ENCODE measurements at regions not wholly inside any gene's neighbourhood (a gene's known extent, or its start where the extent isn't known, plus 50 kb on each side); places are given as distances from the start of the nearest gene placed in this dataset.

DNA sequence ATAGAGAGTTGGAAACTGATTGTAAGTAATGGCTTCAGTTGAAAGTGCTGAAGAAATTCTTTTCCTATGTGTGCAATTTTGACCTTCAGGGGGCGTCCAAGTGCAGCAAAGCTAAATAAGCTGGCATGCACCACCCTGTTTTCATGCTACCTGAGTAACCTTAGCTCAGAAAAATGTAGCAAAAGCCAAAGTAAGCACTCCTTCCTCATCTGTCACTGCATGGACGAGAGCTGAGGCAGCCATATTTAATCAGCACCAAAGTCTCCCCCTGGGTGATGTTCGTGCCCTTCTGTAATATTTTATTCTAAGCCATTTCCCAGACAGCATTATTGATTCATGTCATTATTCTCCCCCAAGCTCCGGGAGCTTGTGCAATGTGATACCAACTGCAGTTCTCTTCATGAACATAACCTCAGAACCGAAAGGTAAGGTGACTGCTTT is 123.1 kb downstream of the RPS12 start:
- DNase-seq = peak; percentile 3 to 33

DNA sequence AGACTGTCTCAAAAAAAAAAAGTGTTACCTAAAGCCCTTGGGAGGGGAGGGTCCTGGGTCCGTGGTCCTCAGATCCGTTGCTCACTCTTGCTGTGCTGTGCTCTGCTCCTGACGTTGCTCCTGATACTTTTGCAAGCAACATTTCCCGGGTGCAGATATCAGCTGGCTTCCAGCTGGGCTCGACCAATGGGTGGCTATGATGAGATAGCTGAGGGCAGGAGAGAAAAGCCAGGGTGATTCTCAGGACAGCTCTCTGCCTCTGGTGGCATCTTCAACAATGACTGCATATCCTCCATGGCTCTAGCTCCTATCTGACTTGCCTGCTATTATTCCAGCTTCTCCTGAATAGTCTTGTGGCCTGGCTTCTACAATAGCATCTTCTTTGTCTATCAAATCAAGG is 134.5 kb downstream of the RPS12 start:
- no peak for DNase-seq

DNA sequence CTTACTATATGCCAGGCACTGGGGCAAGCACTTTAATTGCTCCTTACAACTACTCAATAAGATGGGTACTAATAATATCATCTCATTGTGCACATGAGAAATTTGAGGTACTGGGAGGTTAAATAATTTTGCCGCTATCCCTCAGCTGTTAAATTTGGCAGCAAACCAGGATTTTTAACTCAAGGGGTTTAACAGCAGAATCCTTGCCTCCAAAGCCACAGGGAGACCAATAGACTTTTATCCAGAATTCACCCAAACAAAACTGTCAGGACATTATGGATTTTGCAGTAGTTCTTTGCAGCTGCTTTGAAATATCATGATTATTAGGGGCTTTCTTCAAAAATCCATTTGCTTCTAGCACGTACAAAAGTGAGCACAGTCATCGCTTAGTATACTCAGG is 136.2 kb downstream of the RPS12 start:
- no peak for DNase-seq

DNA sequence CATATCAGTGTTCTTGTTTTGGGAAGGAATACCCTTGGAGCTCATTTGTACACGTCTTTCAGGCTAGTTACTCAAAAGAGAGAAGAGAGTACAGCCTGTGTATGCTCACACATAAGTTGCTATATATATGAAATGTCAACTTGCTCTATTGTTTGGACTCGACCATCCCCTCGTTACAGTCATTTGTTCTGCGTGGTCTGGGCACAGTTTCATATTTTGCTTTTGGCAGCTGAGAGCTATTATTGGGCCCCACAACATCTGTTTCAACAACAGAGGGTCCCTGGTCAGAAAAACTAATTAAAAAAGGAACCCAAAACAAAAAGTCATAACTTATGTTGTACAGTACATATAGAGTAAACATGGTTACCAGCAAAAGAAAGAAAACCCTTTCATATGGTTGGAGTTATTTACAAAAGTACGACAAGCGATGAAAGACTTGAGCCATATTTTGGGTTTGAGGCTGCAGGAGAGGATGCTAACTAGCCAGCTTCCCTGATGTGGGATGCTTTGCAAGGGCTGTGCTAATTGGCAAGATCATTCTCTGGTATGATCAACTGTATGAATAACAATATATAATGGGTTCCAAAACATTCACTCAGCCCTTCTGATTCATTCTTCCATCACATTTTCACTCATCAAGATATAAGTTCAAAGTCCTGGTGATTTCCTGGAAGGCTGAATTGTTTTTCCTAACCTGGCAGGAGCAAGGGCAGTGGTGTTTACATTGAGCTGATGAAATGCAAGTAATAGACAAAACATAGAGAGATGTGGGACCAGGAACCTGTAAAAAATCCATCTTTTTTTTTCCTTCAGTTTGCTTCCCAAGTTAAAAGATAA is 137.9 kb downstream of the RPS12 start:
- DNase-seq = no peak

DNA sequence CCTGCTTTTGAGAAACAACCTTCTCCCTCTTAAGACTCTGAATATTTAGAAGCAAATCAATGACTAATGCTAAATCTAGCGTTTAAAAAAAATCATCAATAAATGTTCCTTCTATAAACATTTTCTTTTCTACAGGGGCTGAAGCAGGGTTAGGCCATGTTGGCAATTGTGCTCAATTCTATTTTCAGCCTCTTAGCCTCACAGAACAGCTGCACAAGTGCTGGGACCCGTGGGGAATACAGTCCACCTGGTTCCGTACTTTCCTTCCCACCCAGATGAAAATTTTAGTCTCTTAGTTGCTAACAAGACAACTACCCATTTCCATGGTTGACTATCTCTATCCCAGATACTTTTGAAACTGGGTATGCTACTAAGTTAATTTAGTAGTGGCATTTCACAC is 138.6 kb downstream of the RPS12 start:
- DNase-seq = no peak

GRCh38 chr6:132954222-132954621 is 139.9 kb downstream of the RPS12 start:
- DNase-seq = no peak

GRCh38 chr6:132954936-132955335 is 140.6 kb downstream of the RPS12 start:
- DNase-seq = no peak

DNA sequence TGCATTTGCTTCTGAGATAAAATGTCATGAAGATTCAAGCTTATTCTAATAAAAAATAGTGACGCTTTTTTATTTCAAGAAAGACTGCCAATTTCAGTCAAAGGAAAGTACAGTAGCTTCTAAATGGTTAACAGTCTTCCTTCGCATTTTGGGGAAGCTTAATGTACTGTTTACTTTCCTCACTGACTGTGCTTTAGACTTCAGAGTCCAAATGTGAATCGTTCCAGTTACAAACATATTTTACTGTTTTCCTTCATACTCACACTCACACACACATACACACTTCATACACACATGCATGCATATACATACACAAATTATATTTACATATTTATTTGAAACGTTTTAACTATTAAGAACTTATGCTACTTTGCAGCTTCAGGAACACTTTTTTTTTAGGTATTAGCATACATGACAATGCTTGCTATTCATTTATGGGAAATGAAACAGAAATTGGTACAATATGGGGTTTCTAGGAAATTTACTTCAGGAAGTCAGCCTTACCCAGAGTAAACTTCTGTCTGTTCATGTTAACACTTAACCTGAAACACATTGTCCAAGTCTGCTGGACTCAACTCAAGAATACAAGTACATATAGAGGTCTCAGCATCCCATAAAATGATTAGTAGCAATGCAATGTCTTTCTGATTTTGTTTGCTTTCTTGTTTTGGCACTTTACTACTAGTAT is 145.4 kb downstream of the RPS12 start:
- DNase-seq = peak; percentile 13 to 42

DNA sequence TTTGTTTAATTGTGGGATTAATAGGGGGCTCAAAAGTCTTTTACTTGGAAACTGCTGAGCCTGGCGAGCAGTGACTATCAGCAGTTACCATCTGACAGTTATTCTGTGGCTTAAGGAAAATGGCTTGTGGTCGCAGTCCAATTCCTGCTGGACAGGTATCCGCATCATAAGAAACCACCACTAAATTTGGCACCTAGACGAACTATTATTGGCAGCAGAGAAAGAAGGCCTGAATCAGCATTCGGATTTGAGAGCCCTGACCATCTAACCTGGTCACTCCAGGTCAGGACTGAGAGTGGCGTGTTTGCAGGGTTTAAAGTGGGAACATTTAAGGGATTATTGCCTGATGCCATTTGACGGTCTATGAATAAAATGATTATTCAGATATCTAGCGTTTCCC is 146.4 kb downstream of the RPS12 start:
- no peak for DNase-seq

GRCh38 chr6:132961122-132961521 is 146.8 kb downstream of the RPS12 start:
- DNase-seq = no peak

DNA sequence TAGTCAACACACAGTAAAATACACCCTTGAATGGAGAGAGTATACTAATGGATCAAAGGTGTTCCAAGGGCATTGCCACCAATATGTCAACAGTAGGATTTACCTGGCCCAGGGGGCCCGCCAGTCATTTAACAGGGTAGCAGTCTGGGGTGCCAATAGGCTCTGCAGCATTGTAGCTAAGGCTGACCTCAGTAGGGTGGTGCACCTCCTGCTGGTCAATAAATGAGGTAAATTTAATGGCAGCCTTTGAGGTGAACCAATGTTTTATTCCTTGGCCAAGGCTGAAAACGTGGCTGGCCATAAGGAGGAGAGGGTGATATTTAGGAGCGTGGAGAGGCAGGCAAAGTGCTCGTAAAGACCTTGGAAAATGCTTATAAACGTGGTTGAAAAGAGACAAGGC is 147.2 kb downstream of the RPS12 start:
- no peak for DNase-seq

DNA sequence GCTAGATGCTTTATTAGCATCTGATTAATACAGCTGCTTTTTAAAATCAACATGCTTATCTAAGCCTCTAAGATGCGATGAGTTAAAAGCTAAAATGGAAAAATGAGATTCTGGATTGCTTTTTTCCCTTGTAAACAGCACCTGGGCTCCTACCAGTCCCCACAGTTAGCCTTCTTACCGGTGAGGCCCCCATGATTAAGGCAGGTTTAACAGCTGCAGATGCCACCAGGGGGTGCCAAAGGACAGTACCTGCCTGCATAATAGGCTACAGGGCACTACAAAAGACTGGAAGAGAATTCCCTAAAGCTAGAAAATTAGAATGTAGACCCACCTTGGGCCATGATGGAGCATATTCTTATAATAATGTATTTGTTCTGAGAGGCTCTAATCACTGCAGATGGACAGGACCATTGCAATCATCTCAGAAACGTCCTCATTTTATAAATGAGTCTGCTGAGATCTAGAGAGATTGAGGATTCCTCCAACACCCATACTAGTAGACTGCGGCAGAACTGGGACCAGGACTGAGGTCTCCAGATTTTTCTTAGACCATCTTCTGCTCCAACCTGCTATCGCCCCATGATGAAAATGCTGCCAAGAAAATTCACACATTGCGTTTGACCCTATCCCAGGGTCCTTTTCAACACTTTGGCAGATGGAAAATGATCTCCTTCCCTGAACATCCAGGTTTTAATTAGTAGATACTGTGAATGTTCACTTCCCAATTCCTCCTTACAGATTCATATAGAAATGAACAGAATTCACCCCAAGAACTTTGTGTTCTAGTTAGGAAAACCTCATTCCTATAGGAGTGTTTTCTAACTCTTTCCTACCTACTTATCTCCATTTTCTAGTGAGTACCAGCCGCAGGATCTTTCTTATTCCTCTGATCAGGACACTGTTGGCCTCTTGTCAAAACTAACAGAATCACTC is 148.8 kb downstream of the RPS12 start:
- DNase-seq = peak in 1 of 2 donors; percentile 23

DNA sequence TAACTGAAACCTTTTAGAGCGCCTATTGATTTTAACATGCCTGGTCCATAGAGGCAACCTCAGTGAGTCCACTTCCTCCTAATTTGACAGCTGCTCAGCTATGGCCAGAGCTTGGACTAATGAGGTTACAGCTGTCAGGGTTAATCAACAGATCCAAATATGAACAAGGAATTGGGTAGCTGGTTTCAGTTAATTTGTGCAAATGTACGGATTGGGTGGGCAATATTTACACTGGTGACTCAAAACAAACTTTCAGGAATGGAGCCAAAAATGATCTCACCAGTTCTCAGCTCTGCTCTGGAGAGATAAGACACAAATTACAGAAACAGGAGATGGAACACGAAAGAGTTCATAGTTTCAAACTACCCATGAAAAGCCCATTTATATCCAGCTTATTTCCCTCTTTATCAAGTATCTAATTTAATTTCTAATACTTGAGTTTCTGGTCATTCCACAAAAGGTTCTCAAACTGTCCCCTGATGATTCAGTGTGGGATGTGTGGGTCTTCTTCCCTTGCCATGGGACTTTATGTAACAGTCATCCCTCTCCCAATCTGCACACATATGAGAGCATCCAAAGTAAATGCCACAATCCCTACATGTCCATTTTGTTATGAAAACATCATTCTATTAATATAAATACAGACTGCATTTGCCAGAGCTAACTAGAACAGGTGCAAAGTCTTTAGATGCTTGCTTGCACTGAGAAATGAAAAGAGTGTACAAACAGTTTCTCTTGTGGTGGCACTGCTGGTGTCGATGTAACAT is 149.9 kb downstream of the RPS12 start:
- DNase-seq = no peak

DNA sequence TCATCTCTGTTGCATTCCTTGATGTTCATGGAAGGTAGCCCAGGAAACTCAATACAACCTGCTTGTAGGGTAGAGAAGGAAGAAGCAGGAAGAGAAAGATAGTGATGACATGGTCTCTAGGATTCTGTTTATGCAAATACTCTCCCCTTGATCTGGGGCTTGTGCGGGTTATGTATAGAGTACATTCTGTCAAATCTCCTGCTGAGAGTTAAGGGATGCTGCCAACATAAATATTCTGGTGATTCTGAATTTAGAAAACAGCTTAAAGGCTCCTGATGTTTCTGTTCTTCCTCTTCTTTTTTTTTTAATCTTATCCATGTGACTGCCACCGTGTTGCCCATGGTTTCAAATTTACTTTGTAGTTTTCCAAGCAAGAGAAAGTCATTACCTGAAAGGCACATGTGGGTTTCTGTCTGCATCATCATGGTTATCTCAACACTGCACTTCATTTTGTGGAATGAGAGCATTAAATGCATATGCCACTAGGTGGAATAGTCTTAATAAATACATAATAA is 150.6 kb downstream of the RPS12 start:
- DNase-seq = no peak

- no peak for DNase-seq
Observed at GRCh38 chr6:132967871-132968270, 153.5 kb downstream of the RPS12 start.

DNA sequence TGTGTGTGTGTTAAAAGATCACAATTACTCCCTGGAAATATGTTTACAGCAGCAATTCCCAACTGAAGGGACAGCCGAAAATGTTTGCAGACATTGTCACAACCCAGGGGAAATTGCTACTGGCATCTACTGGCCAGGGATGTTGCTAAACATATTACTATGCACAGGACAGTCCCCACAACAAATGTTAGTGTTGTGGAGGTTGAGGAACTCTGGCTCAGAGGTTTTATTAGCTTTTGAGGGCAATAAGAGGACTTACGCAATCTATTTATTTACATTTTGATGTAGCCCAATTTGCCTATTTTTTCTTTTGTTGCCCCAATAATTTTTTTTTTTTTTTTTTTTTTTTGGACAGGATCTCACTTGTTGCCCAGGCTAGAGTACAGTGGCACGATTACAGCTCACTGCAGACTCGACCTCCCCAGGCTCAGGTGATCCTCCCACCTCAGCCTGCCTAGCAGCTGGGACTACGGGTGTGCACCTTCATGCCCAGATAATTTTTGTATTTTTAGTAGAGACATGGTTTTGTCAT is 154.1 kb downstream of the RPS12 start:
- DNase-seq = no peak

GRCh38 chr6:132969196-132969595 is 154.8 kb downstream of the RPS12 start:
- no peak for DNase-seq

DNA sequence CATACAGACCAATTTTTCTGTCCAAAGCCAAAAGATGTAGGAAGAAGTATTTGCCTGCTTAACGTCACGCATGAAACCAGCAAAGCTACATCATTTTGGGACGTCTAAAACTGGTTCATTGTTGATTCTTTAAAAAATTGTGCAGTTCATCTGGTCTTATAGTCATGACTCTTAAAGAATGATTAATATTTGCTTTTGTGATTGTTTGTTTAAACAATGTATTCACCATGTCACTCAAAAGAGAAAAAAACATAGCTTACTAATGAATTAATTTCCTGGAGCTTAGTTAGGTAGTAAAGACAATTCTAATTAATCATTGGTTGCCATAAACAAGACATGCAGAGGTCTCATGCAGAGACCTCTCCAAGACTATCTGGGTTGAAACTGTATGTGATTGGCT is 157.3 kb downstream of the RPS12 start:
- no peak for DNase-seq

DNA sequence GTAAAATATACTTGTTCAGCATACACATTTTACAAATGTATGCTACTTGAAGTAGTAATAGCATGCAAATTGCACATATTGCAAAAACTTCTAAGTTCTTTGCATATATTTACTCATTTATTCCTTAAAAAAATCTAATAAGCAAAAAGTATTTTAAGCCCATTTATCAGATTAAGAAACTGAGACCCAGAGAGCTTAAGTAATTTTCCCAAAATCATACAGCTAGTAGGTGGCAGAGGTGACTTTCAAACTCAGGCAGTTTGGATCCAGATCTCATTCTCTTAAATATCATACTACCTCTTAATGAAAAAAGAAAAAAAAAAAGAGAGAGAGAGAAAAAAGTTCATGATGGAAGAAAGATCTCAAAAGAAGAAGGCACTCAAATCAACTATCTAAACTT is 157.9 kb downstream of the RPS12 start:
- DNase-seq = no peak

DNA sequence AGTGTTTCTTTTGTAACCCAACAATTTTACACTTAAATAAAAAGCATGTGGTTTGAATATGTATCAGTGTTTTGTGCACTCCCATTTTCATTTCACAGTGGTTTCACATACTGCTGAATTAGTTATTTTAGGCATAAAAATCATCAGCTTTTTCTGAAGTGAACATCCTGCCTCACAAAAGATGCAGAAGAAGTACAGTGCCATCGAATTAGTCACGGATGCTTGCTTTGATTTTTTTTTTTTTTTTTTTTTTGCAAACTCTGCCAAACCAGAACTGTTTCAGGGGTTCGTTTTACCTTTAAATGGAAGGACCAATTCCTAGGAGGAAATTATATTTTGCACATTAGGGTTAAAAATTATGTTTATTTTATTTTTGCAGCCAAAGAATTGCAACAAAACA is 158.6 kb downstream of the RPS12 start:
- no peak for DNase-seq

GRCh38 chr6:132973514-132973993 is 159.2 kb downstream of the RPS12 start:
- no peak for DNase-seq

DNA sequence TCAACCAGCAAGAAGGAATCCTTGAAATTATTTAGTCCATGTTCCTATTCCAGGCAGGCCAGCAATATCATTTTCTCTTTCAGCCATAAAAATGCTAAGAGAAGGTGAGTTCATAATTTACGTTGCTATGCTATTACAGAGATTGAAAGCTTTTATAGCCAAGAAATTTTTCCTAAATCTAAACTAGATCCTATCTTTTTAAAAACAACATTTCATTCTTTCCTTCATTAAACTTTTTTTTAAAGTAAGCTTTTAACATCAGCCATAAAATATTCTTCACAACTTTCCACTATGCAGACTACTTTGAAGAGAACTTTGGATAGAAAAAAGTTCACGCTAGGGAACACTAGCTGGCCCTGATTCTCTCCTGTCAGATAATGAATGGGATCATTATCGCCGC is 159.8 kb downstream of the RPS12 start:
- DNase-seq = no peak

All from inflammatory macrophage treated with lipopolysaccharide for 1 hour (primary cell).